SH-SY5Y (cell line): ENCODE measurements at regions not wholly inside any gene's neighbourhood (a gene's known extent, or its start where the extent isn't known, plus 50 kb on each side); places are given as distances from the start of the nearest gene placed in this dataset.

ENCODE experiments used
- GATA2 ChIP-seq: IDR thresholded peaks from 2 replicates; pipeline ENCODE4 v1.6.1; 2011; ENCODE audit warnings: mild to moderate bottlenecking, low read depth, low read length
- GATA3 ChIP-seq: IDR thresholded peaks from 2 replicates; pipeline ENCODE4 v1.6.1; 2011; ENCODE audit warnings: low read depth, mild to moderate bottlenecking, low read length, moderate library complexity

GRCh38 chr14:99077844-99078236 is 194.2 kb downstream of the BCL11B start:
- TF ChIP-seq GATA3 (no peak), GATA2 (no peak)
